GM21515 (cell line): ENCODE measurements at regions not wholly inside any gene's neighbourhood (a gene's known extent, or its start where the extent isn't known, plus 50 kb on each side); places are given as distances from the start of the nearest gene placed in this dataset.

Source experiments
- ATAC-seq: cut with Tn5 transposase; IDR thresholded peaks from one replicate; pipeline ENCODE4 v1.9.1; 2021; ENCODE audit not compliant: unreplicated experiment

GRCh38 chr9:116003397-116003796, 150.2 kb upstream of the PAPPA start:
- ATAC-seq = no peak

- ATAC-seq = no peak
These were observed 148.4 kb upstream of the PAPPA start for GRCh38 chr9:116005205-116005604.

GRCh38 chr9:116007824-116008223, 145.8 kb upstream of the PAPPA start:
- ATAC-seq = no peak

- no peak for ATAC-seq
These were observed 145.3 kb upstream of the PAPPA start for GRCh38 chr9:116008278-116008677.

GRCh38 chr9:116009420-116009819, 144.2 kb upstream of the PAPPA start:
- no peak for ATAC-seq

GRCh38 chr9:116015855-116016254, 137.7 kb upstream of the PAPPA start:
- no peak for ATAC-seq

- no peak for ATAC-seq
These were observed 133.4 kb upstream of the PAPPA start for GRCh38 chr9:116020146-116020545.

GRCh38 chr9:116020801-116021200, 132.8 kb upstream of the PAPPA start:
- ATAC-seq = no peak

GRCh38 chr9:116027096-116027495, 126.5 kb upstream of the PAPPA start:
- ATAC-seq = no peak

GRCh38 chr9:116027511-116027910, 126.1 kb upstream of the PAPPA start:
- no peak for ATAC-seq

- no peak for ATAC-seq
These were observed 125.6 kb upstream of the PAPPA start for GRCh38 chr9:116027951-116028350.

GRCh38 chr9:116030517-116030916, 123.1 kb upstream of the PAPPA start:
- no peak for ATAC-seq

- ATAC-seq = no peak
These were observed 120.7 kb upstream of the PAPPA start for GRCh38 chr9:116032683-116033440.

- ATAC-seq = no peak
These were observed 114.3 kb upstream of the PAPPA start for GRCh38 chr9:116039312-116039711.

GRCh38 chr9:116039893-116040292, 113.7 kb upstream of the PAPPA start:
- no peak for ATAC-seq

GRCh38 chr9:116042321-116042720, 111.3 kb upstream of the PAPPA start:
- no peak for ATAC-seq

- ATAC-seq = no peak
These were observed 108.5 kb upstream of the PAPPA start for GRCh38 chr9:116045083-116045482.

GRCh38 chr9:116048081-116048480, 105.5 kb upstream of the PAPPA start:
- no peak for ATAC-seq

GRCh38 chr9:116049456-116049855, 104.1 kb upstream of the PAPPA start:
- no peak for ATAC-seq

- no peak for ATAC-seq
These were observed 102.1 kb upstream of the PAPPA start for GRCh38 chr9:116051528-116051927.

GRCh38 chr9:116055536-116055935, 98.1 kb upstream of the PAPPA start:
- no peak for ATAC-seq

GRCh38 chr9:116057371-116057770, 96.2 kb upstream of the PAPPA start:
- no peak for ATAC-seq

GRCh38 chr9:116058421-116058820, 95.2 kb upstream of the PAPPA start:
- no peak for ATAC-seq
